D721Med (cell line): ENCODE measurements at regions not wholly inside any gene's neighbourhood (a gene's known extent, or its start where the extent isn't known, plus 50 kb on each side); places are given as distances from the start of the nearest gene placed in this dataset.

ENCODE experiments used
- DNase-seq: peaks from one replicate; pipeline ENCODE4 v3.0.0; 2011; ENCODE audit warnings: low spot score; ENCODE audit not compliant: insufficient read length
- FAIRE-seq: peaks from 2 replicates; lab custom pipeline; 2011; peaks lifted over from hg19 to GRCh38; lab: Jason Lieb, UNC
- TF ChIP-seq, protein P1 (sequence below): IDR thresholded peaks from 2 replicates; pipeline ENCODE4 v1.5.1; 2012; ENCODE audit warnings: mild to moderate bottlenecking, control low read depth; ENCODE audit not compliant: insufficient read depth; ENCODE audit errors: missing control alignments

DNA sequence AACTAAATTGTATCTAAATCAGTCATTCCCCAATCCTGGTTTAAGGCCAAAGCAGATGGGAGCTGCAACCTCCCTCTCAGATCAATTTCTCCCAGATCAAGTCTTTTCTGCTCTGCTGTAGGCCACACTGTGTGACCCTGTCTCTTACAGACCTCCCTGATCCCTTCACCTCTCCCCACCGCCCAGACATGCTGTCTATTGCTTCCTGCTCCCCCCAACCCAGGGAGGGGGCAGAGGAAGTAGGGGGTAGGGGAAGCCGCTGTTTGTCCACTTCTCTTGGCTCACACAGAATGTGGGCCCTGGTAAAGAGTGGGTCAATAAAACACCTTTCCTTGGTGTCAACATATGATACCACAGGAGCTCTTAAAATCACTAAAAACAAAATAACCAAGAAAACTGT lies 226.3 kb downstream of the ENC1 start:
- FAIRE-seq (no peak), DNase-seq (no peak)

GRCh38 chr5:74413403-74414048 lies 227.0 kb downstream of the ENC1 start:
- FAIRE-seq (peak; percentile 38), DNase-seq (no peak)
- TF ChIP-seq, protein P1, sequence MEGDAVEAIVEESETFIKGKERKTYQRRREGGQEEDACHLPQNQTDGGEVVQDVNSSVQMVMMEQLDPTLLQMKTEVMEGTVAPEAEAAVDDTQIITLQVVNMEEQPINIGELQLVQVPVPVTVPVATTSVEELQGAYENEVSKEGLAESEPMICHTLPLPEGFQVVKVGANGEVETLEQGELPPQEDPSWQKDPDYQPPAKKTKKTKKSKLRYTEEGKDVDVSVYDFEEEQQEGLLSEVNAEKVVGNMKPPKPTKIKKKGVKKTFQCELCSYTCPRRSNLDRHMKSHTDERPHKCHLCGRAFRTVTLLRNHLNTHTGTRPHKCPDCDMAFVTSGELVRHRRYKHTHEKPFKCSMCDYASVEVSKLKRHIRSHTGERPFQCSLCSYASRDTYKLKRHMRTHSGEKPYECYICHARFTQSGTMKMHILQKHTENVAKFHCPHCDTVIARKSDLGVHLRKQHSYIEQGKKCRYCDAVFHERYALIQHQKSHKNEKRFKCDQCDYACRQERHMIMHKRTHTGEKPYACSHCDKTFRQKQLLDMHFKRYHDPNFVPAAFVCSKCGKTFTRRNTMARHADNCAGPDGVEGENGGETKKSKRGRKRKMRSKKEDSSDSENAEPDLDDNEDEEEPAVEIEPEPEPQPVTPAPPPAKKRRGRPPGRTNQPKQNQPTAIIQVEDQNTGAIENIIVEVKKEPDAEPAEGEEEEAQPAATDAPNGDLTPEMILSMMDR, result no peak

More for the DNA sequence above, 226.3 kb downstream of the ENC1 start:
- TF ChIP-seq, protein P1, result no peak

- DNase-seq (no peak), FAIRE-seq (no peak)
- TF ChIP-seq, protein P1, result no peak
Measured at GRCh38 chr5:74412066-74412465, 228.5 kb downstream of the ENC1 start.

- FAIRE-seq, result no peak
- TF ChIP-seq, protein P1, result no peak
Measured at GRCh38 chr5:74409712-74410111, 230.8 kb downstream of the ENC1 start.

GRCh38 chr5:74409166-74409706 lies 231.3 kb downstream of the ENC1 start:
- TF ChIP-seq, protein P1, result no peak
- DNase-seq, result no peak
- FAIRE-seq, result no peak

More at GRCh38 chr5:74409712-74410111, 230.8 kb downstream of the ENC1 start:
- DNase-seq, result no peak

- FAIRE-seq (no peak), DNase-seq (no peak)
- TF ChIP-seq, protein P1, result no peak
Measured at GRCh38 chr5:74408150-74409043, 232.1 kb downstream of the ENC1 start.
